Fibroblast of mammary gland (primary cell): ENCODE measurements at regions not wholly inside any gene's neighbourhood (a gene's known extent, or its start where the extent isn't known, plus 50 kb on each side); places are given as distances from the start of the nearest gene placed in this dataset.

ENCODE experiments used
- DNase-seq: peaks from one replicate; pipeline ENCODE4 v3.0.0-alpha.2; 2010; ENCODE audit warnings: low read depth
- H3K4me3 ChIP-seq: 2 replicates; pipeline ENCODE4 v1.5.1; 2011; ENCODE audit warnings: low read depth, mild to moderate bottlenecking, low read length, moderate library complexity; ENCODE audit not compliant: control insufficient read depth
- CTCF ChIP-seq: conservative IDR thresholded peaks from 2 replicates; pipeline ENCODE4 v1.5.1; 2011; ENCODE audit warnings: low read depth, low read length, inconsistent platforms; ENCODE audit not compliant: control insufficient read depth, insufficient read depth

GRCh38 chr4:154044742-154045485, 256.0 kb upstream of the SFRP2 start:
- no peak for TF ChIP-seq CTCF
- peak; percentile 40 for DNase-seq

DNA sequence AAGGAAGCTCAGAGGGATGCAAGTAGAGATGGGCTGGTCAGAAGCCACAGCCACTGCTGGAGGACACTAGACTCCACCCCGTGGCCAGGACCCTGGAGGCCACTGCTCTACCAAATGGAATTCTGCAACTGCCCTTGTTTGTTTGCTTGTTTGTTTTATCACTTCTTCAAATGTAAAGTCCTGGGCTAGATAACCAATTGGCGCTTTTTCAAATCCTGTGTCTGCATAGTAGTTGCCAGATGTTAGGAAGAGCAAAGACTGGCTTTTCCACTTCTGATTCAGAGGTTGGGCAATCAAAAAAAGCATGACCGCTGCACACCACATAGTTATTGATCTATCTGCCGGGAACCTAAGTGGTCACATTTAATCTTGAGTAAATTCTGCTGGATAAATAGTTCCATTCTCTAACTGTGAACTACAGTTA, 255.2 kb upstream of the SFRP2 start:
- no peak for TF ChIP-seq CTCF
- H3K4me3 ChIP-seq = no peak overlapping the region
- DNase-seq = peak; percentile 85

More at GRCh38 chr4:154044742-154045485, 256.0 kb upstream of the SFRP2 start:
- H3K4me3 ChIP-seq = no peak overlapping the region

- H3K4me3 ChIP-seq = no peak overlapping the region
- TF ChIP-seq CTCF = no peak
- no peak for DNase-seq
Observed at GRCh38 chr4:154041640-154042039, 252.8 kb upstream of the SFRP2 start.

DNA sequence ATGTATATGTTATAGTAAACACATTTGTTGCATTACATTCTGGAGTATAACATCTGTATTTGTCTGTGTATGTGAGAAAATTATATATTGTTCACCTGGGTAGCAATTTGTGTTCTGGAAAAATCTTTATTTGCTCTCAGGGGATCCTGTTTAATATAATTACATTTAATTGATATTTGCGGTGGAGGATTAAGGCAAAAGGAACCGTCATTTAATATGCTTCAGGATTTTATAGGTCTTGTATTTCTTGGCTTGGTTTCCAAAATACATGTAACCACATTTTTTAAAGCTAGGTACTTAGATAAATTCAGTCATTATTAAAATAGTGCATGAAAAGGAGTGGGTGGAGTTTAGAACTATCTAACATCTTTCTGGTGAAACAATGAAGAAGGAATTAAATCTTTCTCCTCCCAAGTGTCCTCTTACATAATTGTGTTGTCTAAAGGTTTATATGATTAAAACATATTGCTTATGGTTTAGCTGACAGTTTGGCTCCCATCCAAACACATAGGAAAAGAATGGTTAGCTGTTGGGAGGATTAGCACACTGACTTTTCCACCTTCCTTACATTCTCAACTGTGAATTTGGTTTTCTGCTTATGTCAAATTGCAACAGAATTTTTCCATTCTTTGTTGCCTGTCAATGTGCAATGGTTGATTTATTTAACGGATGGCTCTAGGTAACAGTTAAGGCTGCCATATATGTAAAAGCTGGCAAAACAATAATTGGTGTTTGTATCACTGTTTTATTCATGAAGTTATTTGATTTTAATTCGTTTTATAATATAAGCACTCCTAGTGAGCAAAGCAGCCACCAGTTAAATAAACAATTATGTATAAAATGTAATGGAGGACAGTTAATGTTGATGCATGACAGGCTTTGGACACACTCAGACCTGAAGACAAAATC, 250.8 kb upstream of the SFRP2 start:
- no peak for DNase-seq
- H3K4me3 ChIP-seq = no peak overlapping the region
- TF ChIP-seq CTCF = no peak

- no peak for DNase-seq
- TF ChIP-seq CTCF = no peak
- no peak overlapping the region for H3K4me3 ChIP-seq
Observed at GRCh38 chr4:154036856-154037255, 248.0 kb upstream of the SFRP2 start.

DNA sequence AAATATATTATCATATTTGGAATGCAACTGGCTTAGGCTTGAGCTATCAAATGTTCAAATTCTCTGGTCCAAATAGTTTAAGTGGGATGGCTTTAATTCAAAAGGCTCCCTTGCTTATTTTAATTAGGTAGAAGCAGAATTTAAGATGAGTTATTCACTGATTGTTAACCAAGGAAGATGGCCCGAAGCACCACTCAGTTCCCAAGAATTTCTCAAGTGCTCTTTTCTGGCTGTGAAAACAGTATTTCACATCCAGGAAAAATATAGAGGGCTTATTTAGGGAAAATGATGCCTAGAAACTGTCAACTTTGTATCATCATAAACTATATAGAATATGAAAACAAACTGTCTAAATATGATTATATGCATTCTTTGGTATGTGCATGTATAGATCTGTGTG, 246.5 kb upstream of the SFRP2 start:
- H3K4me3 ChIP-seq = no peak overlapping the region
- DNase-seq = no peak
- no peak for TF ChIP-seq CTCF
